GM18870 (cell line): ENCODE measurements at regions not wholly inside any gene's neighbourhood (a gene's known extent, or its start where the extent isn't known, plus 50 kb on each side); places are given as distances from the start of the nearest gene placed in this dataset.

Experiments
- ATAC-seq: cut with Tn5 transposase; IDR thresholded peaks from one replicate; pipeline ENCODE4 v1.9.1; 2021; ENCODE audit warnings: moderate library complexity; ENCODE audit not compliant: unreplicated experiment

- no peak for ATAC-seq
These were observed 53.2 kb upstream of the SEC11C start for GRCh38 chr18:59086522-59086921.

- ATAC-seq: no peak
These were observed 52.3 kb upstream of the SEC11C start for GRCh38 chr18:59087391-59087790.
